Brain pericyte (primary cell): ENCODE measurements at regions not wholly inside any gene's neighbourhood (a gene's known extent, or its start where the extent isn't known, plus 50 kb on each side); places are given as distances from the start of the nearest gene placed in this dataset.
"Not testable (repeated sequence)": the region's sequence is repeated elsewhere in the genome, so short reads cannot be mapped to it uniquely, and the experiment has no call there.

Source experiments
- DNase-seq: peaks from one replicate; pipeline ENCODE4 v3.0.0-alpha.2; 2012; ENCODE audit warnings: low read depth, low spot score

DNA sequence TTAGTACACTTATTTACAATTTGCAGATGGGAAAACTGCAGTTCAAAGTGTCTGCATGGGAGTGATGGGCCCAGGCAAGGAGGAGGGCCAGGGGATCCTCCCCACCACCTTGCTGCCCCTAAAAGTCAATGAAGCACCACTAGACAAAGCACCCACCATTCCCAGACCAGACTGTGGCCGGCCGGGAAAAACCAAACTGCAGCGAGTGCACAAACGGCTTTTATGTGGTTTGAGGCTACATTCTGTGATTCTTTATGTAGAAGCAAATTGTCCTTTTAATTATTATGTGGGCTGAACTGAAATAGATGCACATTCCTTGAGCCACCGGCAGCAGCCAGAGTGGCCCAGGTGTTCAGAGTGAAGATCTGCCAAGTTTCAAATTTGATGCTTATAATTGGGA lies 585.3 kb upstream of the KLF4 start:
- DNase-seq: no peak

- no peak for DNase-seq
These were observed 584.3 kb upstream of the KLF4 start for GRCh38 chr9:108073823-108074222.

DNA sequence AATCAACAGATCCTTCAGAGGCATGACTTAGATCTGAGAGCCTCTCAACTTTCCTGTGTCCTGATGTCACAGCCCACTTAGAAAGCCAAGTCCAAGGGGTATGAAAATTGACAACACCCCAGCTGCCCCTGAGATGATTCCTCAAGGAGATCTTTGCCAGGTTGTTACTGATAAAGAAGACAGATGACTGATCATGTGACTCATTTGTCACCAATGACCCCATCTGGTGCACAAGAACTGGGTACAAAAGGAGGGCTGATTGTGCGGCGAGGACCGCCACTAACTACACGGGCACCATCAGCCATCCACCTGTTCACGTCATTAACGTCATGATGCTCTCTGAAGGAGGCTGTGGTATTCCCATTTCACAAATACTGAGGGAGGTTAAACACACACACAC lies 583.2 kb upstream of the KLF4 start:
- no peak for DNase-seq

GRCh38 chr9:108070861-108071260 lies 581.3 kb upstream of the KLF4 start:
- DNase-seq: no peak

DNA sequence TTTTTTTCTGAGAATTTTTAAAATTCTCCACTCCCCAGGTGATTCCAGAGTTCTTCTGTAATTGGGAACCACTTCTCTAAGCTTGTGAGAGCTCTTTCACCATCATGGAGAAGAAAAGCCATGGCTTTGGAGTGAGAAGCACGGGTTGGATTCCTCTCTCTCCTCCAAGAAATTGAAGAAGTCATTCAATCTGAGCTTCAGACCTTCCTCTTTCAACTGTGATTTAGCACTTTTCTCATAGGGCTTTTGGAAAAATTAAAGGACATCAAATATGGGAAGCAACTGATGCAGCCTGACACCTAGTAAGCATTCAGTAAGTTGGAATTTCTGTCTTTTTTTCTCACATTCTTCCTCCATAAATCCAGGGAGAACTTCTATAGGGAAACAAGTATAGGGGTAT lies 580.4 kb upstream of the KLF4 start:
- DNase-seq: no peak

GRCh38 chr9:108062680-108063079 lies 573.1 kb upstream of the KLF4 start:
- DNase-seq: no peak

- no peak for DNase-seq
These were observed 570.6 kb upstream of the KLF4 start for GRCh38 chr9:108060175-108060574.

DNA sequence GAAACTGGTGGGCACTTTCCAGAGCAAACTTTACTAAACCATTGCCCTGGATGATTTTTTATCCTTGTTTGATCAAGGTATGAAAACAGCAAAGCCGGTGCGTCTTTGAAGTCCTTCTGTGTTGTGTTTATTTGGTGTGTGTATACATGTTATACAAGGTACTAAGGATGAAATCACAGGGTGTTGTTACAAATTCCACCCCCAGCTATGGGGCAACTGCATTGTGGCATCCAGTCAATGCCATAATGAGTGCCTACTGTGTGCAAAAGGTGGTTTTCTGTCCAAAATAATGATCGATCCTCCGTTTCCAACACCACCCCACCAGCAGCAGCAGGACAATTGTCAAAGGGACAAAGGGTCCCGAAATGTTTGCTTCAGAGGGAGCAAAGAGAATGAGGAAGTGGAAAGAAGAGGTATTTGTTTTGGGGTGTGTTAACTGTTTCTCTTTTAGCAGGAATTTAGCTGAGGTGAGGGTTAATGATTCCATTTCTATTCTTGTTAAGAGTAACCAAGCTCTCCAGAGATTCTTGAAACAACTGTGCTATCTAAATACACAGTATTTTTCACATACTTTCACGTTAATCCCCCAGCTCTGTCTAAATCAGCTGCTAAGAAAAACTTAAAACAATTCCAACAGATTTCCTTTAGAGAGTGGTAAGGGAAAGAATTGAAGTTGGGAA lies 568.7 kb upstream of the KLF4 start:
- DNase-seq: no peak

DNA sequence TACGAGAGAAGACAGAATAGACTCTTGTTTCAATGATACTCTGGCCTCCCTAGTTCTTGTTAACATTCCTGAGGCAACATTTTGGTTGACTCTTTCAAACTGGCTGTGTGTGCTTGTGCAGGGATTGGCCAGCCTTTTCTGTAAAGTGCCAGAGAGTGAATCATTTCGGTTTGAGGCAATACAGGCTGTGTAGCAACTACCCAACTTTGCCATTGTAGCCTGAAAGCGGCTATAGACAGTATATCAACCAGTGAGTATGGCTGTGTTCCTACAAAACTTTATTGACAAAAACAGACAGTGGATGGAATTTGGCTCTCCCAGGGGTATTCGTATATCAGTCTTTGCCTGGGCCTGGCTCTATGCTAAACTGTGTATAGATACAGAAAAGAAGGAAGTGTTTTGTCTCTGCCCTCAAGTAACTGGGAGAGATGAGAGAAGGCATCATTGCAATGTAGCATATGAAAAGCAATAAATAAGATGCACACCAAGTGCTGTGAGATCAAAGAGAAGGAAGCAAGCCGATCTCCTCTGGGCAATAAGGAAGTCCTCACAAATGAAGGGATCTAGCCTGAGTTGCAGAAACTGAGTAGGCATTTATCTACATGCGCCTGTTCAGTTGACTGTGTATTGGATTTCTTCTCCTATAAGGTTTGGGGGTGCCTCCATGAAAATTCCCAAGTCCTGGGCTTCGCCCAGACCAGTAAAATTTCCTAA lies 568.0 kb upstream of the KLF4 start:
- DNase-seq: peak; percentile 18

GRCh38 chr9:108056805-108057386 lies 567.3 kb upstream of the KLF4 start:
- DNase-seq: no peak

- DNase-seq: no peak
These were observed 566.7 kb upstream of the KLF4 start for GRCh38 chr9:108056084-108056804.

GRCh38 chr9:108054131-108054630 lies 564.6 kb upstream of the KLF4 start:
- DNase-seq: no peak

DNA sequence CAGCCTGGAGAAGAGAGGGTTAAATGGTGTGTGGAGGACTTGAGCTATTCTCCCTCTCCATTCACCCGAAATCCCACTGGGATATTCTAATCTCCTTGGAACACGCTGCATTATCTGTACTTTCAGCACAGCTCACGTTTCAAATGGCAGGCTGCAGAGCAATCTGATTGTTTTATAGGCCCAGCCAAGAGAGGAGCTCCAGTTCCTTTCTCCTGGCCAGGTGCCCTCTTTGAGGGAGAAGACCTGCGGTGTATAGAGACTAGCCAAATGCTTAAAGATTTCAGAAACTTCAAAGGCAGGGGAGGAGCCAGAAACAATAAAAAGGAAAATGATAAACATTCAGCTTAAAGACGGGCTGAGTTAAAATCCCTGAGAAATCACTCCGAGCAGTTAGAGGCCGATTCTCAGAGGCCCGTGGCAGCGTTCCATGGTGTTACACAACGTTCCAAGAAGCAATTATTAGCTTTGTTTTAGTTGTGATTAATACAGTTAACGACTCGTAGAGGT lies 564.0 kb upstream of the KLF4 start:
- no peak for DNase-seq

- DNase-seq: no peak
These were observed 563.0 kb upstream of the KLF4 start for GRCh38 chr9:108052431-108053080.

DNA sequence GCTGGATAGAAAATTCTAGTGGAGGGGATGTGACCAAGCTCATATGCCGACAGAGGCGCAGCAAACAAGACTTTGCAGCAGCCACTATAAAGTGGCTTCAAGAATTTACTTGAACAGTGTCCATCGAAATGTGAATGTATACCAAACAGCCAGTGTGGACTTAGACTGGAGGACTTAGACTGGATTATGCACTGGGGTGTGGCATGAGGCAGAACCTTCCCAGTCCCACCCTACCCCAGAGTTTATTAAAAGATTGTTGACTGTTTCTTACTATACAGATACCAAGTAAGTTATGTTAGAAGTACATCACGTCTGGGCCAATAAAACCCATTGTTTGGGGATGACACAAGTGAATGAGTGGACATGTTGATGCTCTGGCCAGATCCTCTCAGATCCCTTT lies 561.3 kb upstream of the KLF4 start:
- no peak for DNase-seq

- DNase-seq: no peak
These were observed 560.3 kb upstream of the KLF4 start for GRCh38 chr9:108049671-108050494.

- DNase-seq: peak; percentile 45
These were observed 559.5 kb upstream of the KLF4 start for GRCh38 chr9:108049026-108049607.

- no peak for DNase-seq
These were observed 558.9 kb upstream of the KLF4 start for GRCh38 chr9:108048406-108049025.

DNA sequence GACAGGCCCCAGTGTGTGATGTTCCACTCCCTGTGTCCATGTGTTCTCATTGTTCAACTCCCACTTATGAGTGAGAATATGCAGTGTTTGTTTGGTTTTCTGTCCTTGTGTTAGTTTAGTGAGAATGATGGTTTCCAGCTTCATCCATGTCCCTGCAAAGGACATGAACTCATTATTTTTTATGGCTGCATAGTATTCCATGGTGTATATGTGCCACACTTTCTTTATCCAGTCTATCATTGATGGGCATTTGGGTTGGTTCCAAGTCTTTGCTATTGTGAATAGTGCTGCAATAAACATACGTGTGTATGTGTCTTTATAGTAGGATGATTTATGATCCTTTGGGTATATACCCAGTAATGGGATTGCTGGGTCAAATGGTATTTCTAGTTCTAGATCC lies 558.2 kb upstream of the KLF4 start:
- not testable (repeated sequence) for DNase-seq

DNA sequence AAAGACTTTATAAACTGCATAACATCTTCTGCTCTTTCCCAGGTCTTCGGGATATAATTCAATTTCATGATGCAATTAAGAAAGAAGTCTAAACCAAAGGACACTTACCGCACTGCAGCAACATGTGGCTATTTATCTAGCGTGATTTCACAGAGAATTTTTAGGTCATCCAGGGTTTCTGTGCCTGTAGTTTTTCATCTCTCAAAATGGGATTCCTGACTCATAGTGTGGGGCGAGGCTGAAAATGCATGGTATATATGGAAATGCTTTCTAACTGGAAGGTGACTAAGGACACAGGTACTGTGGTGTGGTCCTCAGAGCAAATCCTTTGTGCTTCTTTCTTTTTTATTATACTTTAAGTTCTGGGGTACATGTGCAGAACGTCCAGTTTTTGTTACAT lies 557.7 kb upstream of the KLF4 start:
- DNase-seq: no peak
